Muscle layer of duodenum (tissue), 2 donors: ENCODE measurements at regions not wholly inside any gene's neighbourhood (a gene's known extent, or its start where the extent isn't known, plus 50 kb on each side); places are given as distances from the start of the nearest gene placed in this dataset.

Source experiments
- H3K27ac ChIP-seq: one replicate; pipeline ENCODE4 v1.7.0; 2013; ENCODE audit warnings: mild to moderate bottlenecking, low read length
- H3K27me3 ChIP-seq: one replicate; pipeline ENCODE4 v1.7.0; 2013; ENCODE audit warnings: low read depth, mild to moderate bottlenecking, control low read depth, low read length
- H3K36me3 ChIP-seq, 2 donors: one replicate each; pipeline ENCODE4 v1.7.0; 2013; ENCODE audit warnings: low read length in 2 of 2, control low read depth in 1 of 2, mild to moderate bottlenecking in 1 of 2; ENCODE audit not compliant: insufficient read depth in 2 of 2, control insufficient read depth in 1 of 2
- H3K4me1 ChIP-seq, 2 donors: one replicate each; pipeline ENCODE4 v1.7.0; 2013; ENCODE audit warnings: low read length in 2 of 2, mild to moderate bottlenecking in 2 of 2, control low read depth in 1 of 2, moderate library complexity in 1 of 2; ENCODE audit not compliant: insufficient read depth in 2 of 2, control insufficient read depth in 1 of 2
- H3K4me3 ChIP-seq, 2 donors: one replicate each; pipeline ENCODE4 v1.7.0; 2013; ENCODE audit warnings: low read length in 2 of 2, low read depth in 1 of 2, mild to moderate bottlenecking in 1 of 2
- H3K9me3 ChIP-seq, 2 donors: one replicate each; pipeline ENCODE4 v1.7.0; 2013; ENCODE audit warnings: low read length in 2 of 2, control low read depth in 1 of 2, mild to moderate bottlenecking in 1 of 2; ENCODE audit not compliant: control insufficient read depth in 1 of 2
- donor health status: healthy.

GRCh38 chr6:163729127-163729872 lies 314.8 kb downstream of the QKI start:
- H3K9me3 ChIP-seq = no peaks in the 10 kb centered on the region
- no peak overlapping the region for H3K27ac ChIP-seq
- peaks cover 0 to 5% of the 10 kb centered on the region in 2 donors for H3K4me1 ChIP-seq
- H3K36me3 ChIP-seq = no peaks in the 10 kb centered on the region
- no peaks in the 10 kb centered on the region for H3K27me3 ChIP-seq
- H3K4me3 ChIP-seq = no peak overlapping the region

- no peaks in the 10 kb centered on the region for H3K36me3 ChIP-seq
- no peak overlapping the region for H3K27ac ChIP-seq
- peaks cover 0 to 5% of the 10 kb centered on the region in 2 donors for H3K4me1 ChIP-seq
- H3K27me3 ChIP-seq = no peaks in the 10 kb centered on the region
- no peak overlapping the region for H3K4me3 ChIP-seq
- H3K9me3 ChIP-seq = no peaks in the 10 kb centered on the region
Observed at GRCh38 chr6:163728442-163729126, 314.1 kb downstream of the QKI start.

GRCh38 chr6:163726037-163726695 lies 311.6 kb downstream of the QKI start:
- Histone ChIP-seq H3K4me3 (no peak overlapping the region), H3K4me1 (no peaks in the 10 kb centered on the region), H3K9me3 (no peaks in the 10 kb centered on the region), H3K36me3 (no peaks in the 10 kb centered on the region), H3K27me3 (no peaks in the 10 kb centered on the region), H3K27ac (no peak overlapping the region)

- no peaks in the 10 kb centered on the region for H3K27me3 ChIP-seq
- no peaks in the 10 kb centered on the region for H3K4me1 ChIP-seq
Observed at GRCh38 chr6:163725008-163725941, 310.8 kb downstream of the QKI start.

GRCh38 chr6:163724196-163724595 lies 309.7 kb downstream of the QKI start:
- no peaks in the 10 kb centered on the region for H3K4me1 ChIP-seq
- H3K27me3 ChIP-seq = no peaks in the 10 kb centered on the region
- H3K4me3 ChIP-seq = no peak overlapping the region
- no peaks in the 10 kb centered on the region for H3K36me3 ChIP-seq
- H3K9me3 ChIP-seq = no peaks in the 10 kb centered on the region
- H3K27ac ChIP-seq = no peak overlapping the region

More at GRCh38 chr6:163725008-163725941, 310.8 kb downstream of the QKI start:
- Histone ChIP-seq H3K9me3 (no peaks in the 10 kb centered on the region), H3K36me3 (no peaks in the 10 kb centered on the region), H3K4me3 (no peak overlapping the region), H3K27ac (no peak overlapping the region)

- Histone ChIP-seq H3K4me1 (no peaks in the 10 kb centered on the region), H3K9me3 (no peaks in the 10 kb centered on the region), H3K4me3 (no peak overlapping the region), H3K27me3 (no peaks in the 10 kb centered on the region), H3K36me3 (no peaks in the 10 kb centered on the region), H3K27ac (no peak overlapping the region)
Observed at GRCh38 chr6:163723759-163724158, 309.2 kb downstream of the QKI start.

- Histone ChIP-seq H3K27ac (no peak overlapping the region), H3K4me1 (no peaks in the 10 kb centered on the region), H3K27me3 (no peaks in the 10 kb centered on the region), H3K36me3 (no peaks in the 10 kb centered on the region), H3K4me3 (no peak overlapping the region), H3K9me3 (no peaks in the 10 kb centered on the region)
Observed at GRCh38 chr6:163721922-163722692, 307.6 kb downstream of the QKI start.

GRCh38 chr6:163721435-163721834 lies 306.9 kb downstream of the QKI start:
- H3K27ac ChIP-seq = no peak overlapping the region
- no peaks in the 10 kb centered on the region for H3K9me3 ChIP-seq
- no peaks in the 10 kb centered on the region for H3K36me3 ChIP-seq
- H3K4me3 ChIP-seq = no peak overlapping the region
- no peaks in the 10 kb centered on the region for H3K27me3 ChIP-seq
- no peaks in the 10 kb centered on the region for H3K4me1 ChIP-seq

GRCh38 chr6:163720460-163721235 lies 306.1 kb downstream of the QKI start:
- no peaks in the 10 kb centered on the region for H3K4me1 ChIP-seq
- no peak overlapping the region for H3K4me3 ChIP-seq
- H3K27ac ChIP-seq = no peak overlapping the region
- no peaks in the 10 kb centered on the region for H3K27me3 ChIP-seq
- no peaks in the 10 kb centered on the region for H3K9me3 ChIP-seq
- no peaks in the 10 kb centered on the region for H3K36me3 ChIP-seq

GRCh38 chr6:163720005-163720404 lies 305.5 kb downstream of the QKI start:
- H3K9me3 ChIP-seq = no peaks in the 10 kb centered on the region
- no peaks in the 10 kb centered on the region for H3K4me1 ChIP-seq
- H3K27ac ChIP-seq = no peak overlapping the region
- H3K4me3 ChIP-seq = no peak overlapping the region
- no peaks in the 10 kb centered on the region for H3K36me3 ChIP-seq
- H3K27me3 ChIP-seq = no peaks in the 10 kb centered on the region
